Parathyroid adenoma (tissue), 2 donors: ENCODE measurements at regions not wholly inside any gene's neighbourhood (a gene's known extent, or its start where the extent isn't known, plus 50 kb on each side); places are given as distances from the start of the nearest gene placed in this dataset.

Experiments
- H2AFZ ChIP-seq: fragments of 300-600 bp; sonication (generic); one replicate; pipeline ENCODE4 v1.7.0; 2017; ENCODE audit warnings: antibody characterized with exemption, mild to moderate bottlenecking
- H3K27ac ChIP-seq: fragments of 300-600 bp; sonication (generic); one replicate; pipeline ENCODE4 v1.7.0; 2017
- H3K27me3 ChIP-seq: fragments of 300-600 bp; sonication (generic); one replicate; pipeline ENCODE4 v1.7.0; 2017; ENCODE audit warnings: low read length; ENCODE audit not compliant: control insufficient read depth, insufficient read depth
- H3K36me3 ChIP-seq: fragments of 300-600 bp; sonication (generic); one replicate; pipeline ENCODE4 v1.7.0; 2017; ENCODE audit warnings: low read length; ENCODE audit not compliant: control insufficient read depth, insufficient read depth
- H3K4me1 ChIP-seq: fragments of 300-600 bp; sonication (generic); one replicate; pipeline ENCODE4 v1.7.0; 2017; ENCODE audit warnings: control low read depth
- H3K4me2 ChIP-seq: fragments of 300-600 bp; sonication (generic); one replicate; pipeline ENCODE4 v1.7.0; 2017; ENCODE audit warnings: low read length
- H3K4me3 ChIP-seq: fragments of 300-600 bp; sonication (generic); one replicate; pipeline ENCODE4 v1.7.0; 2017; ENCODE audit warnings: low read depth, low read length
- H3K79me2 ChIP-seq: fragments of 300-600 bp; sonication (generic); one replicate; pipeline ENCODE4 v1.7.0; 2017; ENCODE audit warnings: control low read depth
- H3K9ac ChIP-seq: fragments of 300-600 bp; sonication (generic); one replicate; pipeline ENCODE4 v1.7.0; 2017; ENCODE audit warnings: mild to moderate bottlenecking
- H3K9me3 ChIP-seq: fragments of 300-600 bp; sonication (generic); one replicate; pipeline ENCODE4 v1.7.0; 2017; ENCODE audit warnings: low read length; ENCODE audit not compliant: control insufficient read depth
- TF ChIP-seq, protein P1 (sequence below): fragments of 300-600 bp; sonication (generic); IDR thresholded peaks from one replicate; pipeline ENCODE4 v1.7.0; 2017; ENCODE audit warnings: antibody characterized with exemption, mild to moderate bottlenecking
- donor health status: primary hyperparathyroidism.

DNA sequence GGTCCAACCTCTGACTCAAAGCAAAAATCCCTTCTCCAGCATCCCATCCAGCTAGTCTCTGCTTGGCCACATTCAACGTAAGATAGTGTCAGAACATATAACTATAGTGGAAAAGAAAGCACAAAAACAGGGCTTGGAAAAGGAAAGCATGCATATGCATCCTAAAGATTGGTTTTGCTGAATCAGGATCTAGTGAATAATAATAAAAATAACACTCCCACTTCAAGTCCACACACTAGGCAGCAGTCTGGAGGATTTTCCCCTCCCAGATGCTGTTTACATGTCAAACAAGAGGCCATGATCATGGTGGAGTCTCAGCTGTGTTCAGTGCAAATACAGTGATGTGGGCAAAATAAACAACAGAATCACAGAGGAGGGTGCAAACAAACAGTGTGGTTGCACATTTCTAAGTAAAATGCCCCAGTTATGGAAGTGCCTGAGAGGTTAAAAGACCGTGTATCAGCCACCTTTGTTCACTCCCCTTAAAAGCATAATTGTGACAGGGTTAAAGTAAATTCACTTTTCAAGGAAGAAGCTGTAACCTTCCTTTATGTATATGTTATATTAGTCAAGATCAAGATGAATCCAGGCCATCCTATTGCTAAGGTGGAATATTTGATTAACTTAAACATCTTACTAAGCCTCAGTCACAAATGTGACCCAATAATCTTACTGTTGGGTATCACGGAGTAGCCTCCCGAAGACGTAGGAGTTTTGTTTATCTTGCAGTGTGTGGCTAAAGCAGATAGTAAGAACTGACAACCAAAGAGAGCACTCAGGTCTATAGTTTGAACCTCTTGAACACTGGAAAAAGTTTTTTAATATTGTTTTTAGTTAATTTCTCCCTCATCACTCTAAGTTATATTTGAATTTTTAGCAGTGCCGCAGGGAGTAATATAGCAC, 424.5 kb downstream of the SOX2 start:
- Histone ChIP-seq H3K27ac (no peak overlapping the region), H2AFZ (no peak overlapping the region), H3K9me3 (no peaks in the 10 kb centered on the region), H3K4me2 (no peak overlapping the region), H3K9ac (no peak overlapping the region), H3K79me2 (no peaks in the 10 kb centered on the region), H3K27me3 (no peaks in the 10 kb centered on the region), H3K4me1 (no peaks in the 10 kb centered on the region), H3K36me3 (no peaks in the 10 kb centered on the region), H3K4me3 (no peak overlapping the region)
- TF ChIP-seq, protein P1, sequence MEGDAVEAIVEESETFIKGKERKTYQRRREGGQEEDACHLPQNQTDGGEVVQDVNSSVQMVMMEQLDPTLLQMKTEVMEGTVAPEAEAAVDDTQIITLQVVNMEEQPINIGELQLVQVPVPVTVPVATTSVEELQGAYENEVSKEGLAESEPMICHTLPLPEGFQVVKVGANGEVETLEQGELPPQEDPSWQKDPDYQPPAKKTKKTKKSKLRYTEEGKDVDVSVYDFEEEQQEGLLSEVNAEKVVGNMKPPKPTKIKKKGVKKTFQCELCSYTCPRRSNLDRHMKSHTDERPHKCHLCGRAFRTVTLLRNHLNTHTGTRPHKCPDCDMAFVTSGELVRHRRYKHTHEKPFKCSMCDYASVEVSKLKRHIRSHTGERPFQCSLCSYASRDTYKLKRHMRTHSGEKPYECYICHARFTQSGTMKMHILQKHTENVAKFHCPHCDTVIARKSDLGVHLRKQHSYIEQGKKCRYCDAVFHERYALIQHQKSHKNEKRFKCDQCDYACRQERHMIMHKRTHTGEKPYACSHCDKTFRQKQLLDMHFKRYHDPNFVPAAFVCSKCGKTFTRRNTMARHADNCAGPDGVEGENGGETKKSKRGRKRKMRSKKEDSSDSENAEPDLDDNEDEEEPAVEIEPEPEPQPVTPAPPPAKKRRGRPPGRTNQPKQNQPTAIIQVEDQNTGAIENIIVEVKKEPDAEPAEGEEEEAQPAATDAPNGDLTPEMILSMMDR = no peak

DNA sequence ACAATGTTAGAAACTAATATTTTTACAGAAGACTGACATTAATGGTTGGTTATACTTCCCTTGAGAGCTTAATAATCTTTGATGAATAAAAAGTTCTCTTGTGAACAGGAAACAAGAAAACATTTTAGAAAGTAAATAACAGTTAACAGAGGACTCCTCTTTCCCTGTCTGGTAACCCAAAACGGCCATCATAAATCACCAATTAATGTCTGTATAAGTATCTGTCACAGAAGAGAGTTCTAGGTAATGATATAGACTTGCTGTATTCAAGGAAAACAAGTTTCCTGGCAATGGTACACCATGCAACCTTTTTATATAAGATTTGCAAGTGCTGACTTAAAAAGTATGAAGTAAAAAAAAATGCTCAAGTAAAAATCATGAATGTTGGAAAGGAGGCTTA, 426.7 kb downstream of the SOX2 start:
- Histone ChIP-seq H3K9me3 (no peaks in the 10 kb centered on the region), H3K27me3 (no peaks in the 10 kb centered on the region), H3K36me3 (no peaks in the 10 kb centered on the region), H3K79me2 (no peaks in the 10 kb centered on the region), H3K4me2 (no peak overlapping the region), H3K4me3 (no peak overlapping the region), H3K4me1 (no peaks in the 10 kb centered on the region), H2AFZ (no peak overlapping the region), H3K27ac (no peak overlapping the region), H3K9ac (no peak overlapping the region)
- TF ChIP-seq, protein P1 = no peak

DNA sequence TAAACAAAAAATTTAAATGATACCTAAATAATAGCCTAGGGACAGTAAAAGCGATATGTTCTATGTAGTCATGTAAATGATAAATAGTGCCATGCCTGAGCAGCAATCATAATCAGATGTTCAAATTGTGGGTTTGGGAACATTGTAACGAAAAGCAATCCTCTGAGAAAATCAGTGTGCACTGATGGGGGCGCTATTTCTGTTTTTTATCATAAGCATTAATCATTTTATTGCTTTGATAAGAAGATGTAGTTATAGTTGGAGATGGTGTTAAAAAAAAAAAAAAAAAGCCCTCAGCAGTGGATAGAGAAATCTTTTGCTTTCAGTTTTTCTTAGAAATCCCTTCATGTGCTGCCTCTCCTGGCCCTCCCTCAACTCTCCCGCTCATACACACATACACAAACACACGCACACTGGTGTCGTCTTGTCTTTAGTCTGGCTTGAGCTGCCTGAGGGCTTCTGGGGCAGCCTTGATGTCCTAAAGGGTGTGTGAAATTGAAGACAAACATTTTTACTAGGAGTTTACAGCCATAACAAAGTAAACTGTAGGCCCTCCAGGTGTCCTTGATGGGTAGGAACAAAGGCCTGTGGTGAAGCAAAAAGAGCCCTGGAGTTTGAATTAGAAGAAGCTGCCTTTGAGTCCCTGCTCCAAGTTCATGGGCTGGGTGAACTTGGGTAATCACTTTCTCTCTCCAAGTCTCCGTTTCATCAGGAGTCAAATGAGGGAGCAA, 428.1 kb downstream of the SOX2 start:
- H3K4me2 ChIP-seq = no peak overlapping the region
- H3K4me1 ChIP-seq = no peaks in the 10 kb centered on the region
- no peak overlapping the region for H3K4me3 ChIP-seq
- H3K36me3 ChIP-seq = no peaks in the 10 kb centered on the region
- no peaks in the 10 kb centered on the region for H3K9me3 ChIP-seq
- no peaks in the 10 kb centered on the region for H3K27me3 ChIP-seq
- no peak overlapping the region for H2AFZ ChIP-seq
- H3K79me2 ChIP-seq = no peaks in the 10 kb centered on the region
- H3K9ac ChIP-seq = no peak overlapping the region
- no peak overlapping the region for H3K27ac ChIP-seq
- TF ChIP-seq, protein P1 = no peak

DNA sequence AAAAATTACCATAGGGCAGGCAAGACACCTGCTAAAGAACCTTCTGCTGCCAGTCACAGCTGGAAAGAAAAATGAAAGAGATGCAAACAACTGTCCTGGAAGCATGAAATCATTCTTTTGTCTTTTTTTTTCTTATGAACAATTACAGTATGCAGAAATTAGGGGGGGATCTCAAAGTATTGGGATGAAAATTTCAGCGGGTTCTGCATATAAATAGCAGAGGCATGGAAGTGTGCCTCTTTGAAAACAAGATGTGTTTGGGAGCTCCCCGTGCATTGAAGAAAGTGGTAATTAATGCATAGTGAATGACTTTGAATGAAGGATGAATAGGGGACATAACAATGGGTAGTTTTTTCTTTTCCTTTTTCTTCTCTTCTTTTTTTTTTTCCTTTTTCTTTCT, 431.2 kb downstream of the SOX2 start:
- Histone ChIP-seq H3K4me3 (no peak overlapping the region), H3K36me3 (no peaks in the 10 kb centered on the region), H3K9me3 (no peaks in the 10 kb centered on the region), H3K9ac (no peak overlapping the region), H3K27me3 (no peaks in the 10 kb centered on the region), H3K79me2 (no peaks in the 10 kb centered on the region), H3K4me2 (no peak overlapping the region), H2AFZ (no peak overlapping the region), H3K27ac (no peak overlapping the region), H3K4me1 (no peaks in the 10 kb centered on the region)
- TF ChIP-seq, protein P1 = no peak
